ENCODE measurements at regions not wholly inside any gene's neighbourhood (a gene's known extent, or its start where the extent isn't known, plus 50 kb on each side); places are given as distances from the start of the nearest gene placed in this dataset.
A peak's percentile ranks its signal among the peaks of the same experiment; 100 is the strongest.

GRCh38 chr3:194877291-194878119, 191.8 kb downstream of the FAM43A start:
- DNase-seq = peak in 1 of 2 donors; percentile 29
- H3K9me3 ChIP-seq = no peaks in the 10 kb centered on the region
- no peaks in the 10 kb centered on the region for H3K27me3 ChIP-seq
- TF ChIP-seq CTCF (IDR thresholded peaks at IDR 0.05) (no peak), POLR2A (IDR thresholded peaks at IDR 0.05) (no peak)
- no peaks in the 10 kb centered on the region for H3K36me3 ChIP-seq
- intact Hi-C loops (cut with DNase I) = loop anchor here (10.0 kb wide), 1 partner anchor 63 kb away; no protein-coding TSS in a partner anchor
- no peak overlapping the region for H3K27ac ChIP-seq
- peaks cover 14 to 16% of the 10 kb centered on the region in 2 donors for H3K4me1 ChIP-seq
- no peak overlapping the region for H3K4me3 ChIP-seq (replicated peaks in 1 of 3)
- 71 to 73% methylated on average over 24 of the region's 24 CpGs for WGBS, 2 donors

GRCh38 chr3:194879126-194879877, 193.6 kb downstream of the FAM43A start:
- WGBS, 2 donors = 79 to 83% methylated on average over 12 of the region's 12 CpGs
- Histone ChIP-seq H3K4me1 (peaks cover 14 to 16% of the 10 kb centered on the region in 2 donors), H3K9me3 (no peaks in the 10 kb centered on the region), H3K36me3 (no peaks in the 10 kb centered on the region), H3K27me3 (no peaks in the 10 kb centered on the region), H3K27ac (peak overlapping the region in 2 of 3 donors; percentile 59 to 62), H3K4me3 (replicated peaks in 1 of 3) (no peak overlapping the region)
- no peak for TF ChIP-seq POLR2A (IDR thresholded peaks at IDR 0.05)
- TF ChIP-seq CTCF (IDR thresholded peaks at IDR 0.05) = no peak
- intact Hi-C loops (cut with DNase I) = loop anchor here (10.0 kb wide), 1 partner anchor 65 kb away; no protein-coding TSS in a partner anchor
- DNase-seq = no peak

GRCh38 chr3:194879991-194880939, 194.6 kb downstream of the FAM43A start:
- DNase-seq = peak; percentile 78 to 83
- intact Hi-C loops (cut with DNase I) = loop anchor here (10.0 kb wide), 1 partner anchor 65 kb away; no protein-coding TSS in a partner anchor
- TF ChIP-seq POLR2A (IDR thresholded peaks at IDR 0.05) (no peak), CTCF (IDR thresholded peaks at IDR 0.05) (no peak)

GRCh38 chr3:194880940-194881925, 195.6 kb downstream of the FAM43A start:
- Histone ChIP-seq H3K4me3 (replicated peaks in 1 of 3) (no peak overlapping the region), H3K27me3 (no peaks in the 10 kb centered on the region), H3K4me1 (peaks cover 14 to 16% of the 10 kb centered on the region in 2 donors), H3K36me3 (no peaks in the 10 kb centered on the region), H3K27ac (peak overlapping the region in 2 of 3 donors; percentile 25 to 62), H3K9me3 (no peaks in the 10 kb centered on the region)
- intact Hi-C loops (cut with DNase I) = no loop called here
- TF ChIP-seq CTCF (IDR thresholded peaks at IDR 0.05) = no peak
- no peak for TF ChIP-seq POLR2A (IDR thresholded peaks at IDR 0.05)
- no peak for DNase-seq
- WGBS, 2 donors = 81% methylated on average over 8 to 11 of the region's 12 CpGs

More at GRCh38 chr3:194879991-194880939, 194.6 kb downstream of the FAM43A start:
- no peaks in the 10 kb centered on the region for H3K36me3 ChIP-seq
- H3K27me3 ChIP-seq = no peaks in the 10 kb centered on the region
- H3K27ac ChIP-seq = peak overlapping the region; percentile 33 to 62 (median 59)
- H3K9me3 ChIP-seq = no peaks in the 10 kb centered on the region
- H3K4me1 ChIP-seq = peaks cover 14 to 16% of the 10 kb centered on the region in 2 donors
- H3K4me3 ChIP-seq (replicated peaks in 1 of 3) = no peak overlapping the region
- 19 to 47% methylated on average over 8 to 9 of the region's 12 CpGs for WGBS, 2 donors

Data from thyroid gland (tissue), 4 donors.